Muscle layer of colon (tissue), 2 donors: ENCODE measurements at regions not wholly inside any gene's neighbourhood (a gene's known extent, or its start where the extent isn't known, plus 50 kb on each side); places are given as distances from the start of the nearest gene placed in this dataset.

ENCODE experiments used
- H3K27ac ChIP-seq: one replicate; pipeline ENCODE4 v1.7.0; 2013; ENCODE audit warnings: low read depth, mild to moderate bottlenecking, low read length, moderate library complexity
- H3K27me3 ChIP-seq, 2 donors: one replicate each; pipeline ENCODE4 v1.7.0; 2013; ENCODE audit warnings: low read length in 2 of 2, mild to moderate bottlenecking in 2 of 2; ENCODE audit not compliant: insufficient read depth in 2 of 2, control insufficient read depth in 1 of 2
- H3K36me3 ChIP-seq: one replicate; pipeline ENCODE4 v1.7.0; 2013; ENCODE audit warnings: mild to moderate bottlenecking, low read length; ENCODE audit not compliant: insufficient read depth
- H3K4me1 ChIP-seq: one replicate; pipeline ENCODE4 v1.7.0; 2013; ENCODE audit warnings: mild to moderate bottlenecking, low read length; ENCODE audit not compliant: insufficient read depth
- H3K4me3 ChIP-seq, 2 donors: one replicate each; pipeline ENCODE4 v1.7.0; 2013; ENCODE audit warnings: low read length in 2 of 2, low read depth in 1 of 2, mild to moderate bottlenecking in 1 of 2, moderate library complexity in 1 of 2
- H3K9ac ChIP-seq: one replicate; pipeline ENCODE4 v1.7.0; 2013; ENCODE audit warnings: low read length
- H3K9me3 ChIP-seq: one replicate; pipeline ENCODE4 v1.7.0; 2013; ENCODE audit warnings: mild to moderate bottlenecking, low read length
- donor health status: abdominal sarcoma.
- donor health status: Adenocarcinoma of cecum.

- Histone ChIP-seq H3K4me1 (peaks cover 2% of the 10 kb centered on the region), H3K9ac (no peak overlapping the region), H3K4me3 (no peak overlapping the region), H3K36me3 (no peaks in the 10 kb centered on the region), H3K27me3 (no peaks in the 10 kb centered on the region), H3K9me3 (no peaks in the 10 kb centered on the region), H3K27ac (no peak overlapping the region)
Observed at GRCh38 chr11:97786961-97787360, 1233.8 kb upstream of the CNTN5 start.

DNA sequence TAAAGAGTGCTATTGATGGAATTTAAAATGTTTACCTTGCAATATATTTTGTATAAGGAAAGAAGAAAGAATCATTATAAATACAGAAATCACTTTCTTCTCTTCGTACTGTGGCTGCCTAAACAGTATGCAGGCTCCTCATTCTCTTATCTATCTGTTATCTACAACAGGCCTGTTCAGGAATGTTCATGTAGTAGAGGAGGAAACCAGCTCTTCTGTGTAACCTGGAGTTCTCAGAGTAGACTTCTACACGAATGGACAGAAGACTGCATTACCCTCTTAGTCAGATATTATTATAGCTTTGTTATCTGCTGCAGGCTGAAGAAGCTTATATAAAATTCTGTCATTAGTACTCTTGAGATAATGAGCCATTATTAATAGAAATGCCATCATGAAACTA, 1225.9 kb upstream of the CNTN5 start:
- Histone ChIP-seq H3K4me3 (no peak overlapping the region), H3K27ac (no peak overlapping the region), H3K27me3 (no peaks in the 10 kb centered on the region), H3K36me3 (no peaks in the 10 kb centered on the region), H3K9me3 (no peaks in the 10 kb centered on the region), H3K4me1 (peaks cover 7% of the 10 kb centered on the region), H3K9ac (no peak overlapping the region)

DNA sequence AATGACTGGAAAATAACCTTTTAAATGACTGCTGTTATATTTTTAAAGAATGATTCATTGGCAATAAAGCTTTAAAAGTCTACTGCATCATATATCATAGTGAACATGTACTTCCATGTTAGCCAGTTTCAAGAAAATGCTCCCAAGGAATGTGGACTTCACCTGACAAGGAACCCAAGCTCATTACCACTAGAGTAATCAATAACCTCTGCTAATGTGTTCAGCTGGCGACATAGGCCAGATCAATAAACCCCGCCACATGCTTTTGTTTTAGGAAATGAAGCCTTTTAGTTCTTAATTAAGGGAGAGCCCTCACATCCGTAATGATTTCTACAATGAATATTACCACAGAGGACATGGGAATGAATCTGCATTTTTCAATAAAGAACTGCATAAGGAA, 1219.9 kb upstream of the CNTN5 start:
- H3K27ac ChIP-seq: no peak overlapping the region
- H3K27me3 ChIP-seq: no peaks in the 10 kb centered on the region
- no peaks in the 10 kb centered on the region for H3K9me3 ChIP-seq
- H3K4me3 ChIP-seq: no peak overlapping the region
- H3K36me3 ChIP-seq: no peaks in the 10 kb centered on the region
- H3K9ac ChIP-seq: no peak overlapping the region
- peaks cover 7% of the 10 kb centered on the region for H3K4me1 ChIP-seq

- Histone ChIP-seq H3K4me1 (no peaks in the 10 kb centered on the region), H3K4me3 (no peak overlapping the region), H3K9me3 (no peaks in the 10 kb centered on the region), H3K9ac (no peak overlapping the region), H3K36me3 (no peaks in the 10 kb centered on the region), H3K27ac (no peak overlapping the region), H3K27me3 (no peaks in the 10 kb centered on the region)
Observed at GRCh38 chr11:97814325-97814959, 1206.3 kb upstream of the CNTN5 start.

DNA sequence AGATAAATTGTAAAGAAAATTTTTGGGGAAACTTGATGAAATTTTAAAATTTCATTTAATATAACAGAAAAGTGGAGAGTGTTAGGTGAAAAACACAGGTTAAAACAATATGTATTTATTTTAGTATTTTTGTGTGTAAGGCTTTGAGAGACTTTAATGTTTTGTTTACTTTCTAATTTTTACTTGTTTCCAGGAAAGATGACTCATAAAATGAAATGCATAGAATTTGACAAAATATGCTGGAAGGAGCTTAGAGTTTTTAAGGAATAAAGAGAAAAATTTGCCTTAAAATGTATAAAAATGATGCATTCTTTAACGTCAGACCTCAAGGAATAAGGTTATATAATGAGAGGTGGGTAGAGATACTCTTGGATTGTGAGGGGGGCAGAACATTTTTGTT, 1205.1 kb upstream of the CNTN5 start:
- no peak overlapping the region for H3K27ac ChIP-seq
- no peak overlapping the region for H3K4me3 ChIP-seq
- H3K4me1 ChIP-seq: no peaks in the 10 kb centered on the region
- no peak overlapping the region for H3K9ac ChIP-seq
- H3K9me3 ChIP-seq: no peaks in the 10 kb centered on the region
- no peaks in the 10 kb centered on the region for H3K27me3 ChIP-seq
- H3K36me3 ChIP-seq: no peaks in the 10 kb centered on the region

DNA sequence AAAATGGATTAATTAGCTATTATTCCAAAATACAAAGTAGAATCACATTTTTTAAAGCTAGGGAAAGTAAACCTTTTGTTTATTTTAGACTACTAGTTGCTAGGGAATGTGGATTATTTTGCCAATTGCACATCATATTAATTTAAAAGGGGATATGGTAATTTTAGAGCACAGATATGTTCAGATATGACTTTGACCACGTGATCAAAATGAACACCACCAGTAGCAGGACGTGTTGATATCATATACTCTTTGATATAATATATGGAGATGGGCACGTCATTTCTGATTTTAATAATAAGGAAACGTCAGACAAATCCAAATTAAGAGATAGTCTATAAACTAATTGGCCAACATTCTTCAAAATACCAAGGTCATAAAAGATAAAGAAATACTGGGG, 1188.3 kb upstream of the CNTN5 start:
- Histone ChIP-seq H3K36me3 (no peaks in the 10 kb centered on the region), H3K9me3 (no peaks in the 10 kb centered on the region), H3K27me3 (no peaks in the 10 kb centered on the region), H3K9ac (no peak overlapping the region), H3K4me3 (no peak overlapping the region), H3K4me1 (no peaks in the 10 kb centered on the region), H3K27ac (no peak overlapping the region)

DNA sequence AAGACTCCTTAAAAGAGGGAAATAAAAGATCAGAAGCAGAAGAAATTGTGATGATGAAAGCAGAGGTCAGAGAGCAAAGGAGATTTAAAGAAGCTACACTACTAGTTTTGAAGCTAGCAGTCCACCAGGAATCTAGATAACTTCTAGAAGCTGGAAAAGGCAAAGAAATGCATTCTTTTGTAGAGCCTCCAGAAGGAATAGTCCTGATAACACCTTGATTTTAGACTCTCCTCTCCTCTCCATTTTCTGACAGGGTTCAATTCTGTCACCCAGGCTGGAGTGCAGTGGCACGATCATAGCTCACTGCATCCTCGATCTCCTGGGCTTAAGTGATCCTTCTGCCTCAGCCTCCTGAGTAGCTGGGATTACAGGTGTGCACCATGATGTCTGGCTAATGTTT, 1187.3 kb upstream of the CNTN5 start:
- H3K9me3 ChIP-seq: no peaks in the 10 kb centered on the region
- no peak overlapping the region for H3K4me3 ChIP-seq
- H3K27me3 ChIP-seq: no peaks in the 10 kb centered on the region
- no peak overlapping the region for H3K27ac ChIP-seq
- no peaks in the 10 kb centered on the region for H3K36me3 ChIP-seq
- no peaks in the 10 kb centered on the region for H3K4me1 ChIP-seq
- H3K9ac ChIP-seq: no peak overlapping the region

GRCh38 chr11:97844016-97844415, 1176.7 kb upstream of the CNTN5 start:
- Histone ChIP-seq H3K9ac (no peak overlapping the region), H3K4me3 (no peak overlapping the region), H3K9me3 (no peaks in the 10 kb centered on the region), H3K36me3 (no peaks in the 10 kb centered on the region), H3K4me1 (no peaks in the 10 kb centered on the region), H3K27ac (no peak overlapping the region), H3K27me3 (no peaks in the 10 kb centered on the region)

DNA sequence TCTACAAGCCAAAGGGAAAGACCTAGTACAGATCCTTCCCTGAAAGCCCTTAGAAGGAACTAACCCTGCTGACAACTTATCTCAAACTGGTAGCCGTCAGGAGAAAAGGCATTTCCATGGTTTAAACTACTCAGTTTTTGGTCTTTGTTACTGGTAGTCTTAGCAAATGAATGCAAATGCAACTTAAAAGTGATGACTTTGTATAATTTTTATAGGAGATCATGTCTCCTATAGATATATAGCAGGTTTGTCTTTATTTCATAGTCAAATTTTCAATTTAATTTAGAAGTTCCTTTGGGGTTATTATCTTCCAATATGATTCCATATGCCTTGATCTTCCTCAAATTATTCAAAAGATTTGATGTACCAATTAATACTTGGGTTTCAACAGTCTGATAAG, 1173.0 kb upstream of the CNTN5 start:
- no peak overlapping the region for H3K4me3 ChIP-seq
- no peaks in the 10 kb centered on the region for H3K27me3 ChIP-seq
- no peaks in the 10 kb centered on the region for H3K36me3 ChIP-seq
- H3K27ac ChIP-seq: no peak overlapping the region
- H3K9ac ChIP-seq: no peak overlapping the region
- H3K9me3 ChIP-seq: no peaks in the 10 kb centered on the region
- H3K4me1 ChIP-seq: no peaks in the 10 kb centered on the region

GRCh38 chr11:97850701-97851100, 1170.0 kb upstream of the CNTN5 start:
- Histone ChIP-seq H3K9ac (no peak overlapping the region), H3K27ac (no peak overlapping the region), H3K9me3 (no peaks in the 10 kb centered on the region), H3K4me3 (no peak overlapping the region), H3K4me1 (no peaks in the 10 kb centered on the region), H3K27me3 (no peaks in the 10 kb centered on the region), H3K36me3 (no peaks in the 10 kb centered on the region)

DNA sequence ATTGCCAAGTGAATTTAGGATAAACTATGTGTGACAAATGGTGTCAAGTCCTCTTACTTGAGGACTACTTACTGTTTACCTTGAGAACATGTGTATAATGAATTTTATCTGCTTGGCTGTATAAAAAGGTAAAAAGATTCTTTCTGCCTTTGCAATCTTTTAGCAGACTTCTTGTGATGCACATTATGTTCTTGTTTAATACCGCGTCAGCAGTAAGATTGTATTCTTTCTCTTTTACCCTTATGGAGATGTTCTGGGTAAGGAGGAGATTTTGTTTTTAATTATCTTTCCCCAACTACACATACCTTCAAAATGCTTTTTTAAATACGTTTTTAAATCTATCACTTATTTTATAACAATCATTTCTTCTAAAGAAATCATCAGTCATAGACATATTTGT, 1166.4 kb upstream of the CNTN5 start:
- H3K9ac ChIP-seq: no peak overlapping the region
- no peaks in the 10 kb centered on the region for H3K9me3 ChIP-seq

GRCh38 chr11:97854877-97855276, 1165.9 kb upstream of the CNTN5 start:
- Histone ChIP-seq H3K9ac (no peak overlapping the region), H3K4me3 (no peak overlapping the region), H3K36me3 (no peaks in the 10 kb centered on the region), H3K9me3 (no peaks in the 10 kb centered on the region), H3K27me3 (no peaks in the 10 kb centered on the region), H3K27ac (no peak overlapping the region), H3K4me1 (no peaks in the 10 kb centered on the region)

More for the DNA sequence above, 1166.4 kb upstream of the CNTN5 start:
- Histone ChIP-seq H3K27me3 (no peaks in the 10 kb centered on the region), H3K4me1 (no peaks in the 10 kb centered on the region), H3K4me3 (no peak overlapping the region), H3K27ac (no peak overlapping the region), H3K36me3 (no peaks in the 10 kb centered on the region)
